AG10803 (cell line): ENCODE measurements at regions not wholly inside any gene's neighbourhood (a gene's known extent, or its start where the extent isn't known, plus 50 kb on each side); places are given as distances from the start of the nearest gene placed in this dataset.

ENCODE experiments used
- DNase-seq: peaks from one replicate; pipeline ENCODE4 v3.0.0; 2010; ENCODE audit warnings: low read depth
- H3K4me3 ChIP-seq: 2 replicates; pipeline ENCODE4 v1.5.1; 2011; ENCODE audit warnings: mild to moderate bottlenecking, low read length, control low read depth
- TF ChIP-seq, protein P1 (sequence below): conservative IDR thresholded peaks from 2 replicates; pipeline ENCODE4 v1.5.1; 2011; ENCODE audit warnings: mild to moderate bottlenecking, low read length, control low read depth, inconsistent platforms

DNA sequence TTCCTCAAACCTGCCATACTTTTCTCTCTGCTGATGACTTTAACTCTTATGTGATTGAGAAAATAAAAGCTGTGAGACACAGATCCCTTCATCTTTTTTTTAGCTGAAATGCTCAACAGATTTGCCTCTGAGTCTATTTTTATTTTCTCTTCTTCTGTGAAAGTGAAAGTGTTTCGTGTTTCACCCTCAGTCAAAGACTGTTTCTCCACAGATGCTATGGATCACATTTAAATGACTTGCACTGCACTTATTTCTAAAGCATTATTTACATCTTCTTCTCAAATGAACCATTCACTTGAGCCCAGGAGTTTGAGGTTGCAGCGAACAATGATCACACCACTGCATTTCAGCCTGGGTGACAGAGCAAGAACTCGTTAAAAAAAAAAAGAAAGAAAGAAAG lies 890.1 kb upstream of the PCDH20 start:
- DNase-seq: no peak
- no peak overlapping the region for H3K4me3 ChIP-seq
- TF ChIP-seq, protein P1, sequence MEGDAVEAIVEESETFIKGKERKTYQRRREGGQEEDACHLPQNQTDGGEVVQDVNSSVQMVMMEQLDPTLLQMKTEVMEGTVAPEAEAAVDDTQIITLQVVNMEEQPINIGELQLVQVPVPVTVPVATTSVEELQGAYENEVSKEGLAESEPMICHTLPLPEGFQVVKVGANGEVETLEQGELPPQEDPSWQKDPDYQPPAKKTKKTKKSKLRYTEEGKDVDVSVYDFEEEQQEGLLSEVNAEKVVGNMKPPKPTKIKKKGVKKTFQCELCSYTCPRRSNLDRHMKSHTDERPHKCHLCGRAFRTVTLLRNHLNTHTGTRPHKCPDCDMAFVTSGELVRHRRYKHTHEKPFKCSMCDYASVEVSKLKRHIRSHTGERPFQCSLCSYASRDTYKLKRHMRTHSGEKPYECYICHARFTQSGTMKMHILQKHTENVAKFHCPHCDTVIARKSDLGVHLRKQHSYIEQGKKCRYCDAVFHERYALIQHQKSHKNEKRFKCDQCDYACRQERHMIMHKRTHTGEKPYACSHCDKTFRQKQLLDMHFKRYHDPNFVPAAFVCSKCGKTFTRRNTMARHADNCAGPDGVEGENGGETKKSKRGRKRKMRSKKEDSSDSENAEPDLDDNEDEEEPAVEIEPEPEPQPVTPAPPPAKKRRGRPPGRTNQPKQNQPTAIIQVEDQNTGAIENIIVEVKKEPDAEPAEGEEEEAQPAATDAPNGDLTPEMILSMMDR: no peak

DNA sequence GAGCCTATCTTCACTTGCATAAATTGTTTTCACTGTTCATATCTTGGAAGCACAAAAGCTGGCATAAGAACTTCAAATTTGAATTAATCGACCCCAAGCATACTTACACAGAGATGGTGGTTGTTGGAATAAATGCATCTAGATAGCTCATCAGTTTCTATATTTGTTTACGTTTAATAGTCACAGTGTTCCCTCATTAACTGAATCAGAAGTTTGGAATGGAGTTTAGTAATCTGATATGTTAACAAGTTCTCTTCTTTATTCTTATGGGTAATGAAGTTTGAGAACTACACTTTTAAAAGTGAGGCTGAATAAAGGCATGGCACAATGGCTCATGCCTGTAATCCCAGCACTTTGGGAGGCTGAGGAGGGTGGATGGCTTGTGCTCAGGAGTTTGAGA lies 886.7 kb upstream of the PCDH20 start:
- no peak overlapping the region for H3K4me3 ChIP-seq
- DNase-seq: no peak
- TF ChIP-seq, protein P1: no peak

DNA sequence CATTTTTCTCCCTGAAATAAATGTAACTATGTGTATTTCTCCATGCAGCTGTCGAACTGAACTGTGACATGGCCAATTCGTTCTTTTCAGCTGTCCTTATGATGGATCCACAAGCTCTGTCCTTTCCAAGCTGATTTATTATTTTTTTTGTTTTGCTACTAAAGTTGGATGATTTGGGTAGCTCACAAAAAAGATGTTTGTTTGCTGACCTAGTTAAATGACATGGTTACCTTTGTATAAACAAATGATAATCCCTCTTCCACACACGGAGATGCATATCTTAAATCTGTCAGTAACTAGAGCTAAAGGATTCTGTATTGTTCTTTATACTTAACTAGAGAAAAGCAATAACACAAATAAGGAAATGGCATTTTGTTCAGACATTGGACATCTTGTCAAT lies 884.3 kb upstream of the PCDH20 start:
- TF ChIP-seq, protein P1: no peak
- H3K4me3 ChIP-seq: no peak overlapping the region
- no peak for DNase-seq

DNA sequence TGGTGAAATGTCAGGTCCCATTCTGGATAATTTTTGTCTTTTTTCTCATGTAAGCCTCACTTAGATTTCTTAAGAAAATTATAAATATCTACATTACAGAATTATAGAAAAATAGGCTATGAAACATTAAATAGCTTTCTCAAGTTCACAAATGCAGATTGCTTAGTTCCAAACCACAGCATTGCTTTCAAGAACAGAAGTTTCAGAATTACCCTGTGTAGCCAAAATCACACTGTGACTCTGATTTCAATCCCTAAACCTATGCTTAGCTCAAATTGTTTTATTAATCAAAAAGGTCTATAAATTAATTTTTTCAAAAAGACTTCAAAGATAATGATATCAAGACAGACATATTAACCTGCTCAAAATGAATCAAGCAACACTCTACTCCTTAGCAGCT lies 881.2 kb upstream of the PCDH20 start:
- DNase-seq: no peak
- TF ChIP-seq, protein P1: no peak
- no peak overlapping the region for H3K4me3 ChIP-seq

DNA sequence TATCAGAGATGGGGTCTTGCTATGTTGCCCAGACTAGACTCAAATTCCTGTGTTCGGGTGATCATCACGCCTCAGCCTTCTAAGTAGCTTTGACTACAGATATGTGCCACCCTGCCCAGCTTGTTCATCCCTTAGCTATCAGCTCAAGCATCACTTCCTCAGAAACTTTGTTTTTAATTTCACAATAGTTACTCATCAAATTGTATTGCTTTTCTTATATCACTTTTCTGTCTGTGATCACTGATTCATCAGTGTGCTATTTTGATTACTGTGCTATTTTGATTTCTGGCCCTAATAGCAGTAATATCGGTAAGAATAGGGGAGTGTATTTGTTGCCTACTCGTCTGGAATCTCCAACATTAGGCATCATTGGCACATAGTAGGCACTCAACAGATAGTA lies 878.6 kb upstream of the PCDH20 start:
- no peak for DNase-seq
- TF ChIP-seq, protein P1: no peak
- H3K4me3 ChIP-seq: no peak overlapping the region

DNA sequence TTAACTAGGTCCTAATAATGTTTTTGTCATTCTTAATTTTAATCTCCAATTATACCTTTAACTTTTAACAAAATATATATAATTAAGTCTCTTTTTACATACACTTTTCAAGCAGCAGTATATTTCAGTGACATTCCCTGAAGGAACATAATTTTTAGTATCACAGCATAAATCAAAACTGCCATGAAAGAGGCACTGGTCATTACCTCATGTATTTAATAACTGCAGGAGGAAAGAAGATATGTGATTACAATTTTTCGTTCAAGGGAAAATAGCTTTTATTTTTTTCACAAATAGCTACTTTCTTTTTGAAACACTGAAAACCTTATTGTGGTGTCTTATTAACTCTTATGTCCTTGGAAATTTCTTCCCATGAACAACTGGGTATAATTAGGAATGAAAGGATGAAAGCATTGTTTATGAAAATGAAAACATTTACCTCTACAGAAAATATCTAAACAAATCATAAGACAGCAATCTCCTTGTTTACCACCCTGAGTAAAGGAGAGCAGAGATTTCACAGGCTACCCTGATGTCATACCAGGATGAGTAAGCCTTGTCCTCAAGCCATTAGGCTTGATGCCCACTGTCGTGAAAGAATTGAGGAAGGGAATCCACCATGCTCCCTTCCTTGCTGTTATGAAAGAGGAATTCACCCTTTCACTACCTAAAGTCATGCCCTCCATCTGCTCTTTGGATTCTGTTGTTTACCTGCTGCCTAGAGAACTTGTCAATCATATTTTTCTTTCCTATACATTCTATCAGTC lies 877.2 kb upstream of the PCDH20 start:
- TF ChIP-seq, protein P1: no peak
- H3K4me3 ChIP-seq: no peak overlapping the region
- no peak for DNase-seq

DNA sequence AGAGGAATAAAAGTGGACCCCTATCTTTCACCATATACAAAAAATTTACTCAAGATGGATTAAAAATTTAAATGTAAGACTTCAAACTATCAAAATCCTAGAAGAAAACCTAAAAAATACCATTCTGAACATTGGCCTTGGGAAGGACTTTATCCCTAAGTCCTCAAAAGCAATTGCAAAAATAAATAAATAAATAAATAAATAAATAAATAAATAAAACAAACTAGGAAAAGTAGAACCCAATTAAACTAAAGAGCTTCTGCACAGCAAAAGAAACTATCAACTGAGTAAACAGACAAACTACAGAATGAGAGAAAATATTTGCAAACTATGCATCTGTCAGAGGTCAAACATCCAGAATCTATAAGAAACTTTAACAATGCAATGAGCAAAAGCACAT lies 874.9 kb upstream of the PCDH20 start:
- DNase-seq: no peak
- TF ChIP-seq, protein P1: no peak
- H3K4me3 ChIP-seq: no peak overlapping the region
